ENCODE measurements at regions not wholly inside any gene's neighbourhood (a gene's known extent, or its start where the extent isn't known, plus 50 kb on each side); places are given as distances from the start of the nearest gene placed in this dataset.

GRCh38 chr3:10683106-10683505, 132.9 kb upstream of the SLC6A11 start:
- Histone ChIP-seq H3K9me1 (replicated peaks; ENCODE audit: control insufficient read depth, extremely low read depth, insufficient read depth, low read length) (no peaks in the 10 kb centered on the region), H4K20me1 (replicated peaks; ENCODE audit: control insufficient read depth, extremely low read depth, insufficient read depth, low read length) (no peaks in the 10 kb centered on the region), H3K27me3 (ENCODE audit: control insufficient read depth in 2 of 2, insufficient read depth in 2 of 2, low read length in 2 of 2) (no peaks in the 10 kb centered on the region), H3K4me2 (ENCODE audit: insufficient read depth, low read length) (no peak overlapping the region), H3K9ac (replicated peaks; ENCODE audit: extremely low read depth, insufficient read depth, low read length) (no peak overlapping the region), H3K79me2 (ENCODE audit: control insufficient read depth, insufficient read depth, low read length) (no peaks in the 10 kb centered on the region), H3K4me3 (replicated peaks in 1 of 3; ENCODE audit: insufficient read depth in 1 of 3, low read depth in 1 of 3, low read length in 3 of 3) (no peak overlapping the region), H3K9me3 (replicated peaks; ENCODE audit: control insufficient read depth, insufficient read depth, low read length) (no peaks in the 10 kb centered on the region), H2AFZ (ENCODE audit: low read depth, low read length) (no peak overlapping the region), H3K27ac (ENCODE audit: insufficient read depth, low read depth, low read length) (no peak overlapping the region), H3K4me1 (ENCODE audit: control insufficient read depth, extremely low read depth, insufficient read depth, low read length) (no peaks in the 10 kb centered on the region), H3K36me3 (ENCODE audit: control insufficient read depth in 2 of 2, extremely low read depth in 1 of 2, insufficient read depth in 2 of 2, low read length in 2 of 2) (no peaks in the 10 kb centered on the region)
- dilution Hi-C loops (cut with MboI; ENCODE audit: extremely low pct_ligation_motif_present, low sequenced_read_pairs), result no loop called here
- CTCF ChIA-PET, result no interaction called here
- intact Hi-C loops (cut with micrococcal nuclease), result no loop called here
- BruUV-seq (replicated peaks), result no TSS peak
- POLR2A ChIA-PET, result no interaction called here
- no peak for DNase-seq (ENCODE audit: low read depth, low spot score)
- no peak for FAIRE-seq
- TF ChIP-seq MYC (IDR thresholded peaks at IDR 0.05; ENCODE audit: low read depth, low read length) (no peak), CTCF (IDR thresholded peaks at IDR 0.05; ENCODE audit: extremely low read depth in 1 of 2, insufficient read depth in 1 of 2, low read depth in 1 of 2, low read length in 2 of 2) (no peak), MAX (IDR thresholded peaks at IDR 0.05; ENCODE audit: insufficient read depth, insufficient read length) (no peak), POLR2AphosphoS5 (IDR thresholded peaks at IDR 0.05; ENCODE audit: insufficient read depth, low read depth, low read length) (no peak), GATA2 (IDR thresholded peaks at IDR 0.05; ENCODE audit: insufficient read depth, insufficient read length, low read depth, low read length) (no peak), FOS (IDR thresholded peaks at IDR 0.05; ENCODE audit: borderline replicate concordance, insufficient read depth, low read length) (no peak), EZH2 (IDR thresholded peaks at IDR 0.05; ENCODE audit: borderline replicate concordance, low read depth, low read length, severe bottlenecking) (no peak), JUN (IDR thresholded peaks at IDR 0.05; ENCODE audit: borderline replicate concordance, insufficient read depth, insufficient read length, low read depth) (no peak)
